ENCODE measurements at regions not wholly inside any gene's neighbourhood (a gene's known extent, or its start where the extent isn't known, plus 50 kb on each side); places are given as distances from the start of the nearest gene placed in this dataset.

DNA sequence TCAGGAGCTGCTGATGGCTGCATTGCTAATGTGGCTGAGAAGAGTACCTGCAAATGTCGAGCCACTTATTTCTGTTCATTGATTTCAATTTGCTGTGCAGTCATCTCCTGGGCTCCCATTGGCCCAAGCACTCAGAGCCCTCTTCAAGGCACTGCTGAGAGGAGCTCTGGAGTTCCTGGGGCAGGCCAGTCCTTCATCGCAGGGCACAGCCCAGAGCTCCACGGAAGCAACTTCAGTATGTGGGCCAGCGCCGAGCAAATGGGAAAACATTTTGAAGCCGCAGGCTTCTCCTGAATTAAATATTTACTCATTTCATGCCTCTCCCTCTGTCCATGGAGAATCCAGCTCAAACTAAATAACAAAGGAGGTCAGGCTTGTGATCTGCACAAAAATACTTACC is 383.3 kb downstream of the BCOR start:
- no peak for ATAC-seq

More for the DNA sequence above, 383.3 kb downstream of the BCOR start:
- H3K4me3 ChIP-seq, result no peak overlapping the region
- no peaks in the 10 kb centered on the region; a peak in 1 of 5 replicates for H3K27me3 ChIP-seq (ENCODE audit: control insufficient read depth in 2 of 2, insufficient read depth in 2 of 2, low read length in 2 of 2)
- no peak overlapping the region for H3K4me2 ChIP-seq (ENCODE audit: insufficient read depth, low read length)
- no peak for TF ChIP-seq ZFPM2 (CRISPR knock-in tag; IDR thresholded peaks at IDR 0.05)
- no peak for TF ChIP-seq E2F3 (CRISPR knock-in tag; IDR thresholded peaks at IDR 0.05)
- TF ChIP-seq MEF2A (IDR thresholded peaks at IDR 0.05; ENCODE audit: control insufficient read depth, low read depth, low read length), result no peak
- no peak for TF ChIP-seq RB1 (IDR thresholded peaks at IDR 0.05; ENCODE audit: low read depth)
- TF ChIP-seq ZBTB7A (IDR thresholded peaks at IDR 0.05; ENCODE audit: borderline replicate concordance, control insufficient read depth, low read depth, low read length), result no peak
- TF ChIP-seq, protein P1, sequence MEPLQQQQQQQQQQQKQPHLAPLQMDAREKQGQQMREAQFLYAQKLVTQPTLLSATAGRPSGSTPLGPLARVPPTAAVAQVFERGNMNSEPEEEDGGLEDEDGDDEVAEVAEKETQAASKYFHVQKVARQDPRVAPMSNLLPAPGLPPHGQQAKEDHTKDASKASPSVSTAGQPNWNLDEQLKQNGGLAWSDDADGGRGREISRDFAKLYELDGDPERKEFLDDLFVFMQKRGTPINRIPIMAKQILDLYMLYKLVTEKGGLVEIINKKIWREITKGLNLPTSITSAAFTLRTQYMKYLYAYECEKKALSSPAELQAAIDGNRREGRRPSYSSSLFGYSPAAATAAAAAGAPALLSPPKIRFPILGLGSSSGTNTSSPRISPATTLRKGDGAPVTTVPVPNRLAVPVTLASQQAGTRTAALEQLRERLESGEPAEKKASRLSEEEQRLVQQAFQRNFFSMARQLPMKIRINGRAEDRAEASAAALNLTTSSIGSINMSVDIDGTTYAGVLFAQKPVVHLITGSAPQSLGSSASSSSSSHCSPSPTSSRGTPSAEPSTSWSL (CRISPR knock-in tag; IDR thresholded peaks at IDR 0.05; ENCODE audit: borderline replicate concordance), result no peak
- TF ChIP-seq HDAC6 (IDR thresholded peaks at IDR 0.05; ENCODE audit: low read depth, low read length), result no peak
- no peak for TF ChIP-seq ZNF324 (CRISPR knock-in tag; IDR thresholded peaks at IDR 0.05)
- TF ChIP-seq HIVEP1 (CRISPR knock-in tag; IDR thresholded peaks at IDR 0.05), result no peak
- no peak for TF ChIP-seq SIN3B (IDR thresholded peaks at IDR 0.05; ENCODE audit: low read depth)
- no peaks in the 10 kb centered on the region for H3K79me2 ChIP-seq (ENCODE audit: control insufficient read depth, insufficient read depth, low read length)
- no TSS peak for BruUV-seq (replicated peaks)
- H3K9me1 ChIP-seq (ENCODE audit: control insufficient read depth, insufficient read depth, low read length), result no peaks in the 10 kb centered on the region
- no peak overlapping the region for H3K27ac ChIP-seq (ENCODE audit: extremely low read depth, low read depth, low read length)
- 21% methylated on average over 6 of the region's 6 CpGs for WGBS (ENCODE audit: insufficient coverage, low coverage, missing lambda C conversion rate)
- no peaks in the 10 kb centered on the region for H3K9me3 ChIP-seq (replicated peaks; ENCODE audit: control insufficient read depth, insufficient read depth, low read depth, low read length)
- intact Hi-C loops (cut with micrococcal nuclease) (no loop called here), in situ Hi-C loops (cut with MboI) (no loop called here)
- ChIA-PET CTCF (ENCODE audit: low intra/inter-chr PET ratio) (interaction anchor here (0.6 kb wide), 1 partner anchor 420 kb away, joined by 3 read pairs; no protein-coding TSS in a partner anchor), POLR2A (no interaction called here)
- DNase-seq (ENCODE audit: extremely low read depth in 1 of 4, low spot score in 3 of 4) (no peak), FAIRE-seq (no peak)
- H4K20me1 ChIP-seq (replicated peaks; ENCODE audit: control insufficient read depth, insufficient read depth, low read length), result no peaks in the 10 kb centered on the region
- no peak overlapping the region for H2AFZ ChIP-seq (ENCODE audit: low read depth, low read length)
- H3K9ac ChIP-seq (ENCODE audit: insufficient read depth in 1 of 2, low read depth in 2 of 2, low read length in 2 of 2), result no peak overlapping the region
- H3K36me3 ChIP-seq (ENCODE audit: control insufficient read depth, insufficient read depth, low read length), result no peaks in the 10 kb centered on the region
- H3K4me1 ChIP-seq (replicated peaks in 1 of 2; ENCODE audit: control insufficient read depth in 2 of 2, insufficient read depth in 2 of 2, low read length in 2 of 2), result no peaks in the 10 kb centered on the region; a peak in 1 of 5 replicates
